H1 (cell line): ENCODE measurements at regions not wholly inside any gene's neighbourhood (a gene's known extent, or its start where the extent isn't known, plus 50 kb on each side); places are given as distances from the start of the nearest gene placed in this dataset.
"Not testable (repeated sequence)": the region's sequence is repeated elsewhere in the genome, so short reads cannot be mapped to it uniquely, and the experiment has no call there.

Source experiments
- CTCF ChIP-seq, 3 experiments: IDR thresholded peaks; 1 replicate in 2 of 3; 2 replicates in 1 of 3; pipeline versions ENCODE4 v1.5.1 to v1.6.1; 2011; ENCODE audit warnings: low read length in 3 of 3, mild to moderate bottlenecking in 3 of 3, inconsistent platforms in 2 of 3, low read depth in 1 of 3, moderate library complexity in 1 of 3; ENCODE audit not compliant: insufficient read depth in 1 of 3; ENCODE audit errors: control extremely low read depth in 1 of 3
- EP300 ChIP-seq, 2 experiments: IDR thresholded peaks; 1 replicate in 1 of 2; 2 replicates in 1 of 2; pipeline ENCODE4 v1.6.1; 2011 to 2012; ENCODE audit warnings: low read depth in 2 of 2, low read length in 2 of 2, mild to moderate bottlenecking in 2 of 2, borderline replicate concordance in 1 of 2, inconsistent platforms in 1 of 2, moderate library complexity in 1 of 2
- JUN ChIP-seq: IDR thresholded peaks from 2 replicates; pipeline ENCODE4 v1.6.1; 2011; ENCODE audit warnings: low read depth, mild to moderate bottlenecking, improper control_type of control experiment, low read length
- NRF1 ChIP-seq: IDR thresholded peaks from 2 replicates; pipeline ENCODE4 v1.6.1; 2011; ENCODE audit warnings: mild to moderate bottlenecking, low read depth, low read length, improper control_type of control experiment
- POLR2A ChIP-seq, 2 experiments: IDR thresholded peaks; 1 replicate in 1 of 2; 2 replicates in 1 of 2; pipeline ENCODE4 v1.6.1; 2011; ENCODE audit warnings: low read depth in 2 of 2, low read length in 2 of 2, mild to moderate bottlenecking in 2 of 2; ENCODE audit errors: control extremely low read depth in 1 of 2
- SIN3A ChIP-seq, 2 experiments: IDR thresholded peaks in 1 of 2; conservative IDR thresholded peaks in 1 of 2; 2 replicates each; pipeline ENCODE4 v1.6.1; 2011 to 2012; ENCODE audit warnings: low read length in 2 of 2, improper control_type of control experiment in 1 of 2, low read depth in 1 of 2, mild to moderate bottlenecking in 1 of 2
- SRF ChIP-seq: IDR thresholded peaks from 2 replicates; pipeline ENCODE4 v1.6.1; 2011; ENCODE audit warnings: mild to moderate bottlenecking, low read depth, low read length, moderate library complexity

DNA sequence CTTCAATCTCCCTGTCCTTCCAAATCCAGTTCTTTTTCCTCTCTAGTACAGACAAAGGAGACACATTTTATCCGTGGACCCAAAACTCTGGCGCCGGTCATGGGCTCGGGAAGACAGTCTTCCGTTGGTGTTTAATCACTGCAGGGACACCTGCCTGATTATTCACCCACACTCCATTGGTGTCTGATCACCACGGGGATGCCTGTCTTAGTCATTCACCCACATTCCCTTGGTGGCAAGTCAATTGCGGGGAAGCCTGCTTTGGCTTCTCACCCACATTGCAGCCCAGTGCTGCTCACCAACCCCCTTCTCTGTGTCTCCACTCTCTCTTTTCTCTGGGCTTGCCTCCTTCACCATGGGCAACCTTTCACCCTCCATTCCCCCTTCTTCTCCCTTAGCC is 266.7 kb upstream of the REG3G start:
- not testable (repeated sequence) for TF ChIP-seq NRF1; SIN3A (conservative IDR thresholded peaks at IDR 0.05 in 1 of 2, IDR thresholded peaks at IDR 0.05 in 1 of 2; ENCODE audit: low read depth in 1 of 2, low read length in 2 of 2); POLR2A (IDR thresholded peaks at IDR 0.05; ENCODE audit: control extremely low read depth in 1 of 2, low read depth in 2 of 2, low read length in 2 of 2); JUN; CTCF (IDR thresholded peaks at IDR 0.05; ENCODE audit: control extremely low read depth in 1 of 3, insufficient read depth in 1 of 3, low read depth in 1 of 3, low read length in 3 of 3); EP300 (IDR thresholded peaks at IDR 0.05; ENCODE audit: borderline replicate concordance in 1 of 2, low read depth in 2 of 2, low read length in 2 of 2); SRF
